Stimulated activated CD4-positive, alpha-beta T cell treated with anti-CD3 and anti-CD28 coated beads, Interleukin-12 subunit alpha, Interleukin-12 subunit beta, amount 100 ng/mL, for 24 hours (primary cell): ENCODE measurements at regions not wholly inside any gene's neighbourhood (a gene's known extent, or its start where the extent isn't known, plus 50 kb on each side); places are given as distances from the start of the nearest gene placed in this dataset.

Experiments
- DNase-seq, 2 experiments: peaks; one replicate each; pipeline ENCODE4 v3.0.0-alpha.2; 2020; ENCODE audit warnings: low read depth in 2 of 2

- no peak for DNase-seq
These were observed 567.8 kb upstream of the CPEB2 start for GRCh38 chr4:14434483-14434882.

GRCh38 chr4:14434916-14435315 is 567.4 kb upstream of the CPEB2 start:
- no peak for DNase-seq

DNA sequence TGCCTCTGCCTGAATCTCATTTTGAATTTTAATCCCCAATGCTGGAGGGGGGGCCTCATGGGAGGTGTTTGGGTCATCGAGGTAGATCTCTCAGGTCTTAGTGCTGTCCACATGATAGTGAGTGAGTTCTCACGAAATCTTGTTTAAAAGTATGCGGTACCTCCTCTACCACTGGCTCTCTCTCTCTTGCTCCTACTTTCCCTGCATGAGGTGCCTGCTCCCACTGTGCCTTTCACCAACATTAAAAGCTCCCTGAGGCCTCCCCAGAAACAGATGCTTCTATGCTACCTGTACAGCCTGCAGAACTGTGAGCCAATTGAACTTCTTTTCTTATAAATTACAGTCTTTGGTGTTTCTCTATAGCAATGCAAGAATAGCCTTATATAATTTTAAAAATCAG is 560.7 kb upstream of the CPEB2 start:
- no peak for DNase-seq

DNA sequence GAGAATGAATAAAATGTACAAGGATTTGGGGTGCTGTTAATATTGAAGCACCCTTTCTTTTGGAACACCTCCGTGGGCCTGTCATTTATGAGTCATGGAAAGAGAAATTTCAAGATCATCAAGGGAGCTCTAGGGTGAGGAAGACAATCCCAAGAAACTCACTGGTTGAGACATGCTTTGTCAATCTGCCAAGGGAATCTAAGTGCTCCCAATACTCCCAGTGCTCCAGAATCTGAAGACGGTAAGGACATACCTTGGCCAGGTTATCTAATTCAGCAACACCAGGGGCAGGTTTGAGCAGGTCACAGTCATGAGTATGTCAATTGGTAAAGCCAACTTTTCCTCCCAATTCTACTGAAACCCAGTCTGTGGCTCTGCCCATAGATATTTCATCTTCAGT is 556.4 kb upstream of the CPEB2 start:
- no peak for DNase-seq

DNA sequence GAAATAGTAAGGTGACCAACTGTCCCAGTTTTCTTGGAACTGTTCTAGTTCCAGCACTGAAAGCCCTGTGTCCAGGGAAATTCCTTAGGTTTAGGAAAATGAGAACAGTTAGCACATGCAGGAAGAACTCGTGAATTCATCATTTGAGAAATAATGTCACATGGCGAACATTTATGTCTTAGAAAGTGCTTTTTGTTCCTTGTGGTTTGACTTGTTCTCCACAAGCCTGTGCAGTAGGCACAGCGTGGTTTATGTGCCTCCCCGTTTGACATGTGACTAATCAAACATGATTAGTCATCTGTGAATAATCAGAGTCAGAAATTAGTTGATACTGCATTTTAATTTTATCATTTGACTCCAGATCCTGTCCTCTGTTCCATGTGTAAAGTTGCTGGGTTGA is 556.0 kb upstream of the CPEB2 start:
- DNase-seq, result no peak

- DNase-seq, result no peak
These were observed 555.4 kb upstream of the CPEB2 start for GRCh38 chr4:14446904-14447303.

GRCh38 chr4:14449308-14449707 is 553.0 kb upstream of the CPEB2 start:
- no peak for DNase-seq

GRCh38 chr4:14452001-14452400 is 550.3 kb upstream of the CPEB2 start:
- DNase-seq, result no peak

DNA sequence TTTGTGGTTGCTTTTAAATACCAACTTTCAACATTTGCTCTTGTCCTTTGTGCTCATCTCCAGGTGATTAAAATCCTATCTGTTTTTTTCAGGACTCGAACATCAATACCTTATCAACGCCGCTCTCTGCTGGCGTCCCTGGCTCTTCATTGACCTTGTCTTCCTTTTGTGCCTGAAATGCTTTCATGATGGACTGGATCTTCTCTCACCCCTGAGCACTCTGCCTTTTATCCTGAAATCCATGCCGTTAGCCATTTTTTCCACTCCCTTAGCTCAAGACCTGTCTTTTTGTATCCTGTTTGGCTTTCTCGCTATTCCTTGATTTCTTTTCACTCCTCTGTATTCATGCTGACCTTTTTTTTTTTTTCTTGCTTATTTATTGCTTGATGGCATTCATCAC is 549.5 kb upstream of the CPEB2 start:
- DNase-seq, result no peak

DNA sequence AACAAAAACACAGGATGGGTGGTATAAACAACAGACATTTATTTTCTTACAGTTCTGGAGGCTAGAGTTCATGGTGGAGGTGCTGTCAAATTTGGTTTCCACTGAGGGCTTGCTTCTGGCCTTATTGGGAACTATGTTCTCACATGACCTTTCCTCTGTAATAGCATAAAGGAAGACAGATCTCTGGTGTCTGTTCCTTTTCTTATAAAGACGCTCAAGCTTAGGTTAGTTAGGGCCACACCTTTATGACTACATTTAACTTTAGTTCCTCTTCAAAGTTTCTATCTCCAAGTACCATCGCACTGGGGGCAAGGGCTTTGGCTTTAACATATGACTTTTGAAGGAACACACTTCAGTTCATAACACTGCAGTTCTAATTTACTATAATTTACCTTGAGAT is 543.8 kb upstream of the CPEB2 start:
- no peak for DNase-seq

GRCh38 chr4:14465057-14465456 is 537.2 kb upstream of the CPEB2 start:
- no peak for DNase-seq

- no peak for DNase-seq
These were observed 536.8 kb upstream of the CPEB2 start for GRCh38 chr4:14465507-14465906.

DNA sequence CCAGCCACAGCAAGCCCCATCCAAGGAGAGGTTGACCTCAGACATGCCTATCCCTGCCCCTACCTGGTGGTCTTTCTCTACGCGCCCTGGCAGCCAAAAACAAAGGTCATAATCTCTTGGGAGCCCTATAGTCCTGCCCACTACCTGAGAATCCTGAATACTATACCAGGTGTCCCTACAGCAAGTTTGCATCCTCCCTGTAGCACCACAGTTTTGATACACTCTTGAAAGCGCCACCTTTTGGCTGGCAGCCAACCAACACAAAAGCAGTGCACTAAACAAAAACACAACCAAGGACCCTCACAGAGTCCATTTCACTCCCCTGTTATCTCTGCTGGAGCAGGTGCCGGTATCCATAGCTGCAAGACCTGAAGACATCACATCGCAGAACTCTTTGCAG is 523.8 kb upstream of the CPEB2 start:
- DNase-seq, result no peak

GRCh38 chr4:14496408-14496807 is 505.9 kb upstream of the CPEB2 start:
- no peak for DNase-seq

GRCh38 chr4:14496969-14497368 is 505.3 kb upstream of the CPEB2 start:
- DNase-seq, result no peak

DNA sequence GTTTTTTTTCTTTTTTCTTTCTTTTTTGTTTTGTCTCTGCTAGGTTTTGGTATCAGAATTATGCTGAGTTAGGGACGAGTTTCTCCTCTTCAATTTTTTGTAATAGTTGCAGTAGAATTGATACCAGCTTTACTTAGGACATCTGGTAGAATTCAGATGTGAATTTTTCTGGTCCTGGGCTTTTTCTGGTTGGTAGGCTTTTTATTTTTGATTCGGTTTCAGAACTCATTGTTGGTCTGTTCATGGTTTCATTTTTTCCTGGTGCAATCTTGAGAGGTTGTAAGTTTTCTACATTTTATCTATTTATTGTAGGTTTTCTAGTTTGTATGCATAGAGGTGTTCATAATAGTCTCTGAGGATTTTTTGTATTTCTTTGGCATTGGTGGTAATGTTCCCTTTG is 498.1 kb upstream of the CPEB2 start:
- no peak for DNase-seq

DNA sequence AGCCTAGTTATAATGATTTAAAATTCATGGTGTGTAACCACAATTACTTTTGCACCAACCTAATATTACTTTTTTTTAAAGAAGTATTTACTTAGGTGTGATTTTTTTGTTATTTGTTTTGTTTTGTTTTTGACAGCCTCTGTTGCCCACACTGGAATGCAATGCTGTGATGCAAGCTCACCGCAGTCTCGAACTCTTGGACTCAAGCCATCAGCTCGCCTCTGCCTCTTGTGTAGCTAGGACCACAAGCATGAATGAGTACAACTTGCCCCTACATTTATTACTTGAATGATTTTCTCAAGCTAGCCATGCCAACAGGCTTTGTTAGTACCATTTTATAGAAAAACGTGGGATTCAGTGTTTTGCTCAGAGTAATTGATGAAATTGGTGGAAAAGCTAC is 488.8 kb upstream of the CPEB2 start:
- DNase-seq, result no peak

- no peak for DNase-seq
These were observed 486.7 kb upstream of the CPEB2 start for GRCh38 chr4:14515556-14515955.

GRCh38 chr4:14518136-14518535 is 484.1 kb upstream of the CPEB2 start:
- DNase-seq, result no peak

- DNase-seq, result no peak
These were observed 482.1 kb upstream of the CPEB2 start for GRCh38 chr4:14520171-14520570.

DNA sequence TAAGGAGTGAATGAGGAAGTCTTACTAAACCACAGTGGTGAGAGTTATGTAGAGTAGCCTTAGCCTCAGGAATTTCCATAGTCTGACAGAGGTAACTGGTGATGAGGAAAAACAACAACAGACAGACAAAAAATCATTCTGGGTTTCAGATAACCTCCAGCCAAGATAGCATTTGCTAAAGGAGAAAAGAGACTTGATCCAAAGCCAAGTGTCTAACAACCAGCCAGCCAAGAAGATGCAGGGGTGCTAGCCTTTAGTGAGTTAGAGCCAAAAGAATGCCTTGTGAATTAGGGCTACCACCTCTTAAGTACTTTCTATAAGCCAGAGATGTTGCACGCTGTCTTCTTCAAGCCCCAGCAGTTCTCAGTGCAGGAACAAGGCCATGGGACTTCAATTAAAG is 478.0 kb upstream of the CPEB2 start:
- DNase-seq, result no peak

- no peak for DNase-seq
These were observed 473.4 kb upstream of the CPEB2 start for GRCh38 chr4:14528918-14529317.

DNA sequence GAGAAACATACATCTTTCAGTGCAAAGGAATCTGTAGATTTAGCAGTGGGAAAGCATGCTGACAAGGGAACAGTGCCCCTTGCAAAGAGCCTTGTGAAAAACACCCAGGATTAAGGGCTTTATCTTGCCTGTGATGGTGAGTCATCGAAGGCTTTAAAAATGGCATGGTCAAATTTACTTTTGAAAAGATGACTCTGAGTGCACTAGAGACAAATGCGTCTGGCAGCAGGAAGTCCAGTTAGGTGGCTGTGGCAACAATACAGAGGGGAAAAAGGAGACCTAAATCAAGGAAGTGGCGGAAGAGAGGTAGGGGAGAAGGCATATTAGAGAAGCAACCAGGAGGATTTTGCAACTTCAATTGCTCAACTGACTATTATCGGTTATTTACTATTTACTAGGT is 472.6 kb upstream of the CPEB2 start:
- DNase-seq, result no peak

DNA sequence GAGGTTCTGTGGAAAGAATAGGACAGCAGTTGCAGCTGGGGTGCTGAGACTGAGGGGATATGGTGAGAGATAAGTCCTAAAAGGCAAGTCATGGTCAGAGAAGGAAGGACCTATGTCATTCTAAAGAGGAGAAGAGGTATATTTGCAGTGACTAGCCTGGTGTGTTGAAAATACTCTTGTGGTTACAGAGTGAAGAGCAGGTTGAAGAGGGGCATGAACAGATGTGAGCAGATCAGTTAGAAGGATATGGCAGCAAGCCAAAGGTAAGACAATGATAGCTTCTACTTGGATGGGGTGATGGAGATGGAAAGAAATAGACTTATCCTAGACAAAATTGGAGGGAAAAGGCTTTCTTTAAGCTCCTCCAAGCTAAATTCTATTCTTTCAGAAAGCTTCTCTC is 469.8 kb upstream of the CPEB2 start:
- no peak for DNase-seq

DNA sequence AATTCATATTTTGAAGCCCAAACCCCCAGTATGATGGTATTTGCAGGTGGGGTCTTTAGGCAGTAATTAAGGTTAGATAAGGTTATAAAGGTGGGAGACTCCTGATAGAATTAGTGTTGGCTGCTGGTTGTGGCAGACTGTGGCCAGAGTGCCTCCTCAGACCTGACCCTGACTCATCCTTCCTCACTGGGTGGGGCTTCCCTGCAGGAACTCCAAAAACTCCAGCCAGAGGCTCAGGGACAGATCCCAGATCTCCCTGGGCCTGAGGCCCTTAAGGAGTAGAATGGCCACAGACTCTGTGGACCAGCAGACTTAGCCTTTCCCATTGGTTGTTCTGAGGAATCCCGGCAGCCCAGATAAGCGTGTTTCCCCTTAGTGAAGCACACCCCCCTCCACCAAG is 463.0 kb upstream of the CPEB2 start:
- DNase-seq, result no peak
